H1 (cell line): ENCODE measurements at regions not wholly inside any gene's neighbourhood (a gene's known extent, or its start where the extent isn't known, plus 50 kb on each side); places are given as distances from the start of the nearest gene placed in this dataset.
"Not testable (repeated sequence)": the region's sequence is repeated elsewhere in the genome, so short reads cannot be mapped to it uniquely, and the experiment has no call there.

Experiments used
- CTCF ChIA-PET: fragments of 300-600 bp; sonication (Branson Sonifier 250); formaldehyde crosslinking; loops from one replicate; lab custom pipeline; 2021; ENCODE audit not compliant: partially characterized antibody; lab: Charles Lee
- POLR2A ChIA-PET: fragments of 300-600 bp; sonication (Branson Sonifier 250); formaldehyde crosslinking; loops from one replicate; lab custom pipeline; 2021; ENCODE audit warnings: inconsistent platforms; ENCODE audit not compliant: partially characterized antibody; lab: Charles Lee
- DNase-seq, 2 experiments: peaks; one replicate each; pipeline versions ENCODE4 v3.0.0 to v3.0.0-alpha.2; 2010 to 2022; ENCODE audit warnings: low spot score in 2 of 2, low read depth in 1 of 2, mixed read lengths in 1 of 2
- FAIRE-seq: peaks from 2 replicates; lab custom pipeline; 2011; peaks lifted over from hg19 to GRCh38; lab: Jason Lieb, UNC
- H2AFZ ChIP-seq: 2 replicates; pipeline ENCODE4 v1.8.1; 2012; ENCODE audit warnings: low read length, inconsistent platforms
- H2AK5ac ChIP-seq: 2 replicates; pipeline ENCODE4 v1.6.1; 2013; ENCODE audit warnings: low read depth, low read length
- H2BK120ac ChIP-seq: replicated peaks from 2 replicates; pipeline ENCODE3; 2013; ENCODE audit warnings: low read depth, low read length, inconsistent platforms
- H2BK12ac ChIP-seq: 2 replicates; pipeline ENCODE4 v1.6.1; 2013; ENCODE audit warnings: low read depth, low read length
- H2BK15ac ChIP-seq: 2 replicates; pipeline ENCODE4 v1.6.1; 2013; ENCODE audit warnings: low read length
- H2BK20ac ChIP-seq: 2 replicates; pipeline ENCODE4 v1.6.1; 2013; ENCODE audit warnings: low read length
- H2BK5ac ChIP-seq: 2 replicates; pipeline ENCODE4 v1.6.1; 2013; ENCODE audit warnings: low read depth, low read length
- H3K14ac ChIP-seq: 2 replicates; pipeline ENCODE4 v1.6.1; 2013; ENCODE audit warnings: inconsistent platforms; ENCODE audit not compliant: insufficient read length
- H3K18ac ChIP-seq: 2 replicates; pipeline ENCODE4 v1.6.1; 2013; ENCODE audit warnings: low read length; ENCODE audit errors: extremely low read depth
- H3K23ac ChIP-seq: 2 replicates; pipeline ENCODE4 v1.6.1; 2013; ENCODE audit warnings: inconsistent platforms; ENCODE audit not compliant: insufficient read length
- H3K23me2 ChIP-seq: 2 replicates; pipeline ENCODE4 v1.6.1; 2013; ENCODE audit warnings: low read depth, low read length
- H3K27ac ChIP-seq: 2 replicates; pipeline ENCODE4 v1.6.1; 2011; ENCODE audit warnings: low read depth, low read length, inconsistent platforms
- H3K27me3 ChIP-seq, 4 experiments: replicated peaks in 1 of 4; 1 replicate in 1 of 4; 2 replicates in 3 of 4; pipeline versions ENCODE4 v1.6.1 to v1.8.1; 2011 to 2013; ENCODE audit warnings: low read length in 3 of 4, mild to moderate bottlenecking in 3 of 4, inconsistent platforms in 2 of 4, mixed read lengths in 2 of 4, moderate library complexity in 1 of 4; ENCODE audit not compliant: control insufficient read depth in 3 of 4, insufficient read depth in 3 of 4; ENCODE audit errors: extremely low read depth in 1 of 4
- H3K36me3 ChIP-seq, 4 experiments: 2 replicates each; pipeline versions ENCODE4 v1.6.1 to v1.8.1; 2011 to 2013; ENCODE audit warnings: mild to moderate bottlenecking in 4 of 4, low read length in 3 of 4, moderate library complexity in 2 of 4, control low read depth in 1 of 4, inconsistent platforms in 1 of 4; ENCODE audit not compliant: insufficient read depth in 4 of 4, control insufficient read depth in 2 of 4
- H3K4ac ChIP-seq: replicated peaks from 2 replicates; pipeline ENCODE3; 2013; ENCODE audit warnings: low read length, low read depth, mixed read lengths, inconsistent platforms; ENCODE audit not compliant: insufficient read length
- H3K4me1 ChIP-seq, 4 experiments: replicated peaks in 1 of 4; 1 replicate in 1 of 4; 2 replicates in 3 of 4; pipeline versions ENCODE4 v1.6.1 to v1.8.1; 2011 to 2013; ENCODE audit warnings: low read length in 3 of 4, inconsistent platforms in 2 of 4, mixed read lengths in 1 of 4; ENCODE audit not compliant: insufficient read depth in 4 of 4, control insufficient read depth in 3 of 4
- H3K4me2 ChIP-seq, 2 experiments: 2 replicates each; pipeline versions ENCODE4 v1.6.1 to v1.8.1; 2011 to 2013; ENCODE audit warnings: low read depth in 2 of 2, low read length in 2 of 2, control low read depth in 1 of 2, inconsistent platforms in 1 of 2, mild to moderate bottlenecking in 1 of 2; ENCODE audit not compliant: insufficient read depth in 1 of 2
- H3K4me3 ChIP-seq, 4 experiments: fragments of 200-600, 300-600 bp in 1 of 4; sonication (generic), shearing (Covaris generic), sonication (Bioruptor Twin) in 1 of 4; 2 replicates each; pipeline versions ENCODE4 v1.5.1 to v1.8.1; 2011 to 2016; ENCODE audit warnings: low read length in 4 of 4, low read depth in 3 of 4, control low read depth in 2 of 4, inconsistent platforms in 2 of 4, mild to moderate bottlenecking in 2 of 4, mixed read lengths in 1 of 4, moderate library complexity in 1 of 4; ENCODE audit not compliant: insufficient read depth in 2 of 4; ENCODE audit errors: extremely low read depth in 1 of 4
- H3K56ac ChIP-seq: replicated peaks from 2 replicates; pipeline ENCODE3; 2013; ENCODE audit warnings: low read depth, mild to moderate bottlenecking, mixed read lengths, low read length, inconsistent platforms; ENCODE audit not compliant: insufficient read length
- H3K79me1 ChIP-seq: 2 replicates; pipeline ENCODE4 v1.6.1; 2013; ENCODE audit warnings: low read depth, low read length, control low read depth
- H3K79me2 ChIP-seq, 2 experiments: 2 replicates each; pipeline versions ENCODE4 v1.6.1 to v1.8.1; 2012 to 2013; ENCODE audit warnings: low read length in 2 of 2, mild to moderate bottlenecking in 2 of 2, inconsistent platforms in 1 of 2; ENCODE audit not compliant: insufficient read depth in 2 of 2, control insufficient read depth in 1 of 2
- H3K9ac ChIP-seq, 4 experiments: replicated peaks in 1 of 4; 1 replicate in 1 of 4; 2 replicates in 3 of 4; pipeline versions ENCODE4 v1.6.1 to v1.8.1; 2011 to 2013; ENCODE audit warnings: low read depth in 3 of 4, low read length in 3 of 4, control low read depth in 2 of 4, mild to moderate bottlenecking in 2 of 4, moderate library complexity in 2 of 4, inconsistent platforms in 1 of 4; ENCODE audit errors: extremely low read depth in 1 of 4
- H3K9me3 ChIP-seq, 2 experiments: 2 replicates each; pipeline versions ENCODE4 v1.6.1 to v1.8.1; 2012 to 2013; ENCODE audit warnings: mild to moderate bottlenecking in 2 of 2, moderate library complexity in 2 of 2, control low read depth in 1 of 2, inconsistent platforms in 1 of 2, low read depth in 1 of 2, low read length in 1 of 2, mixed read lengths in 1 of 2; ENCODE audit not compliant: insufficient read depth in 2 of 2
- H4K20me1 ChIP-seq, 2 experiments: replicated peaks in 1 of 2; 2 replicates each; pipeline versions ENCODE3 to v1.8.1; 2011 to 2013; ENCODE audit warnings: inconsistent platforms in 2 of 2, low read length in 2 of 2, mild to moderate bottlenecking in 1 of 2; ENCODE audit not compliant: insufficient read depth in 2 of 2, control insufficient read depth in 1 of 2
- H4K5ac ChIP-seq: 2 replicates; pipeline ENCODE4 v1.6.1; 2013; ENCODE audit warnings: low read length, low read depth, mixed read lengths, inconsistent platforms; ENCODE audit not compliant: insufficient read length
- H4K8ac ChIP-seq: 2 replicates; pipeline ENCODE4 v1.8.0; 2013; ENCODE audit warnings: mild to moderate bottlenecking, moderate library complexity, low read length, inconsistent platforms; ENCODE audit not compliant: insufficient read depth; ENCODE audit errors: extremely low read depth
- H4K91ac ChIP-seq: replicated peaks from 2 replicates; pipeline ENCODE3; 2013; ENCODE audit warnings: low read length, mixed read lengths, inconsistent platforms; ENCODE audit not compliant: insufficient read length
- WGBS, 2 experiments: shearing (Covaris generic) in 1 of 2; methylation state at CpG; one replicate each; pipeline versions ENCODE4 v1.1.6 to v1.1.7; 2013 to 2015; ENCODE audit warnings: low lambda C conversion rate in 2 of 2, mixed read lengths in 2 of 2, inconsistent platforms in 1 of 2, low coverage in 1 of 2, missing lambda C conversion rate in 1 of 2; ENCODE audit not compliant: insufficient replicate concordance in 2 of 2, insufficient coverage in 1 of 2, insufficient read length in 1 of 2; ENCODE audit errors: extremely low coverage in 1 of 2, missing lambda C conversion rate in 1 of 2; 5-methylcytosine and 5-hydroxymethylcytosine counted together

DNA sequence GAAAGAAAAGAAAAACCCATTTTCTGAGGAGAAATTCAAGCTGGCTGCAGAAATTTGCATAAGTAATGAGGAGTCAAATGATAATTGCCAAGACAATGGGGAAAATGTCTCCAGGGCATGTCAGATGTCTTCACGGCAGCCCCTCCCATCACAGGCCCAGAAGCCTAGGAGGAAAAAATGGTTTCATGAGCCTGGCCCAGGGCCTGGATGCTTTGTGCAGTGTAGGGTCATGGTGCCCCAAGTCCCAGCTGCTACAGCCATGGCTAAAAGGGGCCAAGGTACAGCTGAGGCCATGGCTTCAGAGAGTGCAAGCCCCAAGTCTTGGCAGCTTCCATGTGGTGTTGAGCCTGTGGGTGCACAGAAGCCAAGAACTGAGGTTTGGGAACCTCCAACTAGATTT, 283.9 kb upstream of the PREP start:
- H2AFZ ChIP-seq, H3K4ac ChIP-seq, H3K14ac ChIP-seq, H2BK12ac ChIP-seq, H3K79me1 ChIP-seq, H2BK5ac ChIP-seq, H3K36me3 ChIP-seq, H3K23ac ChIP-seq, H3K56ac ChIP-seq, POLR2A ChIA-PET, DNase-seq, CTCF ChIA-PET, H3K9ac ChIP-seq, H2BK15ac ChIP-seq, H2AK5ac ChIP-seq, H3K4me1 ChIP-seq, H2BK120ac ChIP-seq, H3K18ac ChIP-seq, H3K4me2 ChIP-seq, H4K5ac ChIP-seq, H3K27me3 ChIP-seq, H3K79me2 ChIP-seq, H3K27ac ChIP-seq, H3K23me2 ChIP-seq, H4K91ac ChIP-seq, H4K8ac ChIP-seq, FAIRE-seq, H2BK20ac ChIP-seq, H3K4me3 ChIP-seq, H4K20me1 ChIP-seq: not testable (repeated sequence)
- 100% methylated on average over 1 of the region's 1 CpG; no CpG with 5 or more reads in 1 of the 2 experiments for WGBS, 2 experiments
- H3K9me3 ChIP-seq: peaks cover 15 to 21% of the 10 kb centered on the region in 2 experiments
